ENCODE measurements at regions not wholly inside any gene's neighbourhood (a gene's known extent, or its start where the extent isn't known, plus 50 kb on each side); places are given as distances from the start of the nearest gene placed in this dataset.

- TF ChIP-seq POLR2AphosphoS5 (IDR thresholded peaks at IDR 0.05; ENCODE audit: low read depth, low read length) (no peak), GABPA (IDR thresholded peaks at IDR 0.05; ENCODE audit: low read depth) (no peak), NFIC (IDR thresholded peaks at IDR 0.05; ENCODE audit: borderline replicate concordance) (no peak), ZBTB33 (IDR thresholded peaks at IDR 0.05; ENCODE audit: borderline replicate concordance, low read depth) (no peak), TEAD4 (IDR thresholded peaks at IDR 0.05; ENCODE audit: borderline replicate concordance, insufficient read depth) (no peak), EP300 (IDR thresholded peaks at IDR 0.05; ENCODE audit: borderline replicate concordance in 1 of 2, low read depth in 1 of 2, low read length in 1 of 2) (no peak), CTCF (IDR thresholded peaks at IDR 0.05) (no peak), JUND (IDR thresholded peaks at IDR 0.05) (no peak), TAF1 (IDR thresholded peaks at IDR 0.05; ENCODE audit: borderline replicate concordance, low read depth, low read length) (no peak), CHD2 (IDR thresholded peaks at IDR 0.05; ENCODE audit: low read length, partially characterized antibody) (no peak), YY1 (IDR thresholded peaks at IDR 0.05; ENCODE audit: low read depth) (no peak), MEF2A (IDR thresholded peaks at IDR 0.05; ENCODE audit: borderline replicate concordance, low read depth) (no peak), FOXM1 (IDR thresholded peaks at IDR 0.05; ENCODE audit: low read depth) (no peak), USF2 (IDR thresholded peaks at IDR 0.05; ENCODE audit: borderline replicate concordance, low read depth, low read length) (no peak)
Measured at GRCh38 chr2:167548396-167548795, 660.1 kb downstream of the XIRP2 start.

Measured in SK-N-SH (cell line).